Superior temporal gyrus (tissue), 1 donor: ENCODE measurements at regions not wholly inside any gene's neighbourhood (a gene's known extent, or its start where the extent isn't known, plus 50 kb on each side); places are given as distances from the start of the nearest gene placed in this dataset.

Experiments
- DNase-seq: peaks from one replicate; pipeline ENCODE4 v3.0.0-alpha.2; 2016; ENCODE audit errors: extremely low spot score

DNA sequence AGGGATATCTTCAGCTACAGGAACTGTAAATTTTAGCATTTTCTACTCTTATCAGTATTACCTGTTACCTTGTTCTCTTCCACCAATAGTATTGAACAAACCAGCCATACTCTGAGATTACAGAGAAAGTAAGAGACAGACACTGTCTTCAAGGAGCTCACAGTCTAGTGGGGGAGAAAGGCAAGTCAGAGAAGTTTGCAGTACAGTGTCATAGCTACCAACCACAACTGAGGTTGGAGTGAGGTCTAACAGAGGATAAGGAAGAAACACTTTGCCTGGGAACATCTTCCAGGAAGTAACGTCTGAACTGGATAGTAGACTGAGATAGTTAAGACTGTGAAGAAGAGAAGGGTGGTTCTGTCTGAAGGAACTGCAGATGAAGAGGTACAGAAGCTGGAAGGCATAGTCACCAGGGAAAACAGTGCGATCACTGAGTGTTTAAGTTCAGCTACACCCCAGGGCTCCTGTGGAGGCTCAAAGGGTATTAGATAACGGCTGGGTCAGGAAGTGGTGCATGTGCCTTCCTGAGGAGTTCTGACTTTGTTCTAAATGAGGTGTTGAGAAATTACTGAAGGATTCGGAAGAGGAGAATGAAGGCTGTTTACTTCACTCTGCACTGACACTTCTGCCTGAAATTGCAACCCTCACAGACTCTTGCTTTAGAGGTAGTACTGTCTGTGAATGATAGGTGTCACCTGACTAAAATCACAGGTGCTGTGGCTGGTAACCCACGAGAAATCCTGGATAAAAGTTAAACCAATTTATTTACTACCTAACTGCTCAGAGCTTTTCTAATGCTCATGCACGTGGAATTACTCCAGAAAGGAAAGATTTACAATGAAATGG is 841.6 kb downstream of the MAT2B start:
- DNase-seq: no peak

DNA sequence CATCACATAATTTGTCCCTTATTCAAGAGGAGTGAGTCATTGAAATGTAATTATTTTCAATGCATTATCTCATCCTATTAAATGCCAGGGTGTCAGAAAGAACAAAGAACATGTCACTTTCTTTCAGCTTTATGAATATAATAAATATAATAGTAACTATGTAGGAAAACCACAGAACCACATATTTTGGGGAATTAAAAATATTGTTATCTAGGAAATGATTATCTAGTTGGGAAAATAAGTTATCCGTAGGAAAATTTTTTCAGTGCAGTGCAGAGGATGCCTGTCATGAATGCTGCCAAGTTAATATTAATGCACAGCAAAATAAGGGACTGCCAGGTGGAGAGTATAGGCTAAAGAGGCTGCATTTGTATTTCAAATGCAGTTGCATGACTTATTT is 844.8 kb downstream of the MAT2B start:
- DNase-seq: no peak

DNA sequence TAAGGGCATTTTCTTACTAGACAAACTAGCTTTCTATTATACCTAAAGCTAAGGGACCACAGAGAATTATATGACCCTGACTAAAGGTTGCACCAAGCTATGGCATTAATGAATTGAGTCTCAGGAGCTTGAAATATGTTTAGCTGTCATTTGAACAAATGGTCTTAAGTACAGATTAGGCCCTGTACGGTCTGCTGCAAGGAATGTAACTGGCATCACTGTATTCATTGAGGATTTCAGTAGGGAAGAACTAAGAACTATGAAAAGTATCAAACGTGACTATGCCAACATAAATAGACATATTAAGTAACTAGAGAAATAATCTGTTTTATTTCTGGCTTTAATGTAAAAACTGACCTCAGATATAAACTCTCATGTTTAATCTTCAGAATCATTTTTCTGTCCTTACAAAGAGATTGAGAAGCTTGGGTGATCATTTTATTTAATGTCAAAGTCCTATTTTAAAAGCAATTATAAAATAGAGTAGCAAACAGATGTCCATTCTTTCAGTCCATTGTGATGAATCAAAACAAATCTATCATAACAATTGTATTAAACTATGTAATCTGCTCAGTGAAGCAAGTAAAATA is 845.9 kb downstream of the MAT2B start:
- DNase-seq: no peak

DNA sequence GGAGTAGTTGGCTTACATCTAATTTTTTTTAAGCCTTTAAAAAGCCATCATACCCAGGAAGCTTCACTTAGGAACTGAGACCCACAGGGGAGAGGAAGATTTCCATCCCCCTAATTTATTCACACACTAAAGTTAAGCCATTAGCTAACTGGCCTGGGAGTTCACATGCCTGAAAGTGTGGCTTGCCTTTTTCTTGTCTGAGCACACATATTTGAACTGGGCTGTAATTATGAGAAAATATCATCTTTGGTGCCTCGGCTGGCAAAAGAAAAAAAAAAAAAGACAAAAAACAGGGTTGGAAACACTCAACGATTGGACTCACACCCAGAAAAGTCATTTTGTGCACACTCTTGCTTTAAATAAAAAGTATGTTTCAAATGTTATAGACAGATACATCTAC is 847.3 kb downstream of the MAT2B start:
- DNase-seq: no peak

DNA sequence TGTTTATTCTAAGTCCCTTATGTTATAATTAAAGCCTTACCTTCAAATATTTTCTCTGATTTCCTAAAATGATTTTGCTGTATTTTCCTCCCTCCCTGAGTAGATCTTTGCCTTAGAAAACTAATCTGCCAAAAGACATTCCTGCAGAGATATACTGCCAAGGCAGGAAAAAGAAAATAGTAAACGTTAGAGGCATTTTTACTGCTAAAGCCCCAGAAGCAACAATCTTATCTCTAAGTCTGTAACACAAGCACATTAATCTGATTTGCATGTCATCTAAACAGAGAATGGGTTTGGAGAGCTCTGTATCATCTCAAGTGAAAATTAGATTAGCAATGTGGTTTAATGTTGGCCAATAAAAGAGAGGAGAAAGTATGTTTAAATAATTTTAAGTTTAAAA is 847.7 kb downstream of the MAT2B start:
- no peak for DNase-seq

DNA sequence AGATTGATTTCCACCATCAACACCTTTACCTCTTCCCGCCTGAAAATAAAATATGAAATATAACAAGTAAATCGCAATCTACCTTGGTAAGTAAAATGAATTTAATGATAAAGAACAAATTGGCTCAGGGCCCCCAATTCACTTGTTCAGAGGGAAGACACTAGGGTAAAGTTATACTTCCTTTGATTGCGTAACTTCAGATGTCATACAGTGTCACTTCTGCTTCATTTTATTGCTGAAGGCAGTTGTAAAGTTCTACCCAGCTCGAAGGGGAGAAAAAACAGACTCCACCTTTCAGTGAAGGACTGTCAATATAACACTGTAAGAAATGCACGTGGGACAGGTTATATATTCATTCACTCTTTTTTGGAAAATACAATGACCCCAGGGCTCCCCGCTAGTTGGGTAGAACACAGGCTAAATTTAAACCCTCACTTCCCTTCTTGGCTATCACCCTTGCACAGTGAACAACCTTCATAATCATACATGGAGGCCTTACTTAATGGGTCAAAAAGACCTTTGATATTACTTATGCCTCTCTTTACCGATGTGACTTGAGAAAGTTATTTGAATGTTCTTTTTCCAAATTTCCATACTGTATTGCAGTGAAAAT is 848.8 kb downstream of the MAT2B start:
- no peak for DNase-seq

DNA sequence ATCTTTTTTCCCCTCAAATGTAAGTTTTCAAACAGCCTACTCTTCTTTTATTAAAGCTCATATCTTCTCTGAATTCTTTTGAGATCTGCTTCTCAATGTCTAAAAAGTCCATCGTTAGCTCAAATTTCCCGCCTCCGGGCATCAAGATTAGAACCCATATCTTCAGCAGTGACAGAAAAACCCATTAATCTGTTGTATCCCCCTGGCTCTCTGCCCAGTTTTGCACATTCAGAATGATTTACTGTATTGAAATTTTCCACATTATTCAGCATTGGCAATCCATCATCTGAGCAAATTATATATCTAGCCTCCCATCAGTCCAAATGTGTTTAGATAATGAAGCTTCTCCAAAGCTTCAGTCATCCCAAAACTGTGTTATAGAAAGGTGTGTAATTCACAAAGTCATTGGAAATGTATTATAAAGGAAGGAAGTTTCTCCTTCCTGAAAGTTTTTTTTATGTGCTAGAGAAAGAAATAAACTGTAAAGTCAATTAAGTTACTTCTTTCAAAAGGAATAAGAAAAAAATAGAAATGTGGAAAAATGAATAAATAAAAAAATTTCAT is 849.9 kb downstream of the MAT2B start:
- no peak for DNase-seq

DNA sequence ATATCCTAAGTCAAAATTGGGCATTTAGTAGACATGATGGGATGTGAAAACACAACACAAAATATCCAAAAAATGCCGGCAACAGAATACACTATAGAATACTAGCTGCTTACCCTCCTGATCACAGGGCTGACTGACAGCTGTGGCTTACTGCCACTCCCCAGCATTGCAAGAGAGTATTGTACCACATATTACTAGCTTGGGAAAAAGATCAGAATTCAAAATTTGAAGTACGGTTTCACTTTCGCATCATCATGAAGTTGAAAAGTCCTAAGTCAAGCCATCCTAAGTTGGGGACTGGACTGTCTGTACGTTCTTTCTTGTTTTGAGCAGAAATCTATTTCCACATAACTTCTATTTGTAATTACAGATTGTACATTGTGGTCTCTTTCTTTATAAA is 851.4 kb downstream of the MAT2B start:
- DNase-seq: no peak

DNA sequence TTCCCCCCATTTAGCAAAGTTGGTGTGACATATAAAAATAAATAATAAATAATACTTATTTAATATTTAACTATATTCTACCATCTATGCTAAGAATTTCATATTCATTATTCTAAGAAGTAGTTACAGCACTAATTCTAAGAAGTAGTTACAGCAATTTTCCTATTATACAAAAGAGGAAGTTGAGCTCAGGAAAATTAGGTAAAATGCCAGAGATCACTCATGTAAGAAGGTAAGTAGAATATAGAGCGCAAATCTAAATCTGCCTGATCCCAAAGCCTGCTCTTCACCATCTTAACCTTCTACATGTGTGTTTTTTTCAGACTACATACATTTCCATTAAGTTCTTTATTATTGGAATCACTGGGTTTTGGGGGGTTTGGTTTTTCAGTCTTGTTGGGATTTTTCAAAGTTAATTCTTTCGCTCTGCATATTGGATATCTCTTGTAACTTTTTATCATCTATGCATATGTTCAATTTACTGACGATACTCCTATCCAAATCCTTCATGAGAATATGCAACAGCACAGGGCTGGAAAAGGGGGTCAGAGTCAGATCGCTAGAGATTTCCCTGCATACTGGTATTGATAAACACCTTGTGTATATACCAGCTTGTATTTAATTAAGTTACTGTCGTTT is 852.1 kb downstream of the MAT2B start:
- DNase-seq: no peak

DNA sequence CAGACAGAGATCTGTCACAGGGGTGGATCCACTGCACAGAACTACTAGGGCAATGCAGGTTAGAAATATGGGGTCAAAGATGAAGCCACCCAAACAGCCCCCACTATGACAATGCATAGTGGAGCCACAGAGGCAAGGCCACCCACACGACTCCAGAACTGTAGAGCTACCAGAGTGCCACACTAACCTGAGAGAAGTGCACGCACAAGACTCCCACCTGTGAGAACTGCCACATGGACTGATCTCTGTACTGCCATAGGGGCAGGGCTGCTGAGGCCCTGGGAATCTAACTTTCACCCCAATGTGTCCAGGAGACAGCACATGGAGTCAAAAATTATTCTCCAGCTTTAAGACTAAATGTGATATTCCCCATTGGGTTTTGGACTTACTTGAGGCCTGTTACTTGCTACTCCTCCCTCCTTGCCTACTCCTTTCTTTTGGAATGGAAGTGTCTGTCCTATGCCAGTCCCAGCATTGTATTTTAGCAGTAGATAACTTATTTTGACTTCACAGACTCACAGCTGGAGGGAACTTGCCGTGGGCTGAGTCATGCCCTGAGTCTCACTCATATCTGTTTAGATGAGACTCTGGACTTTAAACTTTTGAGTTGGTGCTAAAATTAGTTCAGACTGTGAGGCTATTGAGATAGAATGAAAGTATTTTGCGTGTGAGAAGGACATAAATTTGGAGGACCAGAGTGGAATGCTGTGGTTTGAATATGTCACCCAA is 853.3 kb downstream of the MAT2B start:
- no peak for DNase-seq

DNA sequence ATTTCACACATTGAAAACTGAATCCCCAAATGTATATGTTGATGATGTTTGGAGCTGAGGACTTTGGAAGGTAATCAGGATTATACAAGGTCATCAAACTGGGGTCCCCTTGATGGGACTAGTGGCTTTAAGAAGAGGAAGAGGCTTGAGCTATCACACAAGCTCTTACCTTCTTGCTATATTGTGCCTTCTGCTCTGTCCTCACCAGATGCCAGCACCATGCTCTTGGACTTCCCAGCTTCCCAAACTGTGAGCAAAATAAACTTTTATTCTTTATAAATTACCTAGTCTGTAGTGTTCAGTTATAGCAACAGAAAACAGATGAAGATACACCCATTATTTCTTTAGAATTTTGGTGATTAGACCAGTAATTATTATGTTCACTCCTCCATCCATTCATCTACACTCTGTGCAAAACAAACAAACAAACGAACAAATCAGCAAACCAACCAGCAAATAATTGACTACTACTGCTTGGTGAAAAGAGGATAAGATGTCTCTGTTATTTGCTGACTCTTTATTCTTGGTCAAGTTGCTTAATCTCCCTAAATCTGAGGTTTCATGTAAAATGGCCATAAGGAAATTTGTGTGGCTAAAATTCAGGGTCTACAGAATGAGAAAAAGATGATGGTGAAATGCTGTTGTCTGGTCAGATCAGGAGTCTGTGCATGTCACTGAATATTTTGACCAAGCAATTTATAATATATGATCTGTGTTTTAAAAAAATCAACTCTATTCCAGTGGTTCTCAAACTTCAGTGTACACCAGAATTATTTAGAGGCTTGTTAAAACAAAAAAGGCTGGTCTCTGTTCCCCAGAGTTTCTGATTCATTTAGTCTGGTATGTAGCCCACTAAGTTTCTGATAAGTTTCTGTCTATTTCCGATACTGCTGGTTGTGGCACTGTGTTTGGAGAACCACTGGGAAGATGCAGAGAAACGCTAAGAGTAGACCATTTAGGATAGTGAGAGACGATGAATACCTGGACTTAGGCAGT is 854.1 kb downstream of the MAT2B start:
- no peak for DNase-seq

DNA sequence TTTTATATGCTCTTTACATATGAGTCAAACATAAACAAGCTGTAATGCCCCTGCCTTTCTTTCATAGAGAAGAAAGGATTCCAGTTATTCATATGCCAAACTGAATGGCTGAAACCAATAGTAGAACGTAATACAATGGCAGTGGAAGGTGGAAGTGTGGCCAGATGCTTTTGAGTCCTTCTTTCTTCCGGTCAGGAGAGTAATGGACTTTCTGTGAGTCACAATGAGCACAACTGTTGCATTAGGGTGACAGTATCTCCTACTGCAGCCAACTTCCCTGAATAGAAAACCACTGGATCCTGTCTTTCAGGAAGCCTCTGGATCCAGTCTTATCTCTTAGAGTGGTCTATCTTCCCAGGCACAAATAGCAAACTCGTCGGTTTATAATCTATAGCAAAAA is 855.2 kb downstream of the MAT2B start:
- DNase-seq: no peak

DNA sequence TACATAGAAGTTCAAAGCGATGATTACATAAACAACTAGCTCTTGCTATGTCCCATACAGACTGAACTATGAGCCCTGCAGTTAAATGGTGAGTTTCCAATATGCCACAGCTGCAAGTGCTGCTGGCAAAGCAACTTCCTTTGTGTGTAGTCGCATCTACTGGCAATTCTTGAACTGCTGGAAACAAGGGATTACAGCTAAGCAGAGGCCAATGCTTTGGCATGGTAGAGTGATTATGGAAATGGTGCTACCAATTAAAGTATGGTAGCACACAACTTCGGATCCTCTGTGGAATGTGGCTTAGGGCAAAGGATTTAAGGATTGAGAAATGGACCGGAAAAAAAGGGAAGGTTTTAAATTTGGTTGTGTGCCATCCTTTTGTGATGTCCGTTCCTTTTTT is 856.6 kb downstream of the MAT2B start:
- DNase-seq: no peak

DNA sequence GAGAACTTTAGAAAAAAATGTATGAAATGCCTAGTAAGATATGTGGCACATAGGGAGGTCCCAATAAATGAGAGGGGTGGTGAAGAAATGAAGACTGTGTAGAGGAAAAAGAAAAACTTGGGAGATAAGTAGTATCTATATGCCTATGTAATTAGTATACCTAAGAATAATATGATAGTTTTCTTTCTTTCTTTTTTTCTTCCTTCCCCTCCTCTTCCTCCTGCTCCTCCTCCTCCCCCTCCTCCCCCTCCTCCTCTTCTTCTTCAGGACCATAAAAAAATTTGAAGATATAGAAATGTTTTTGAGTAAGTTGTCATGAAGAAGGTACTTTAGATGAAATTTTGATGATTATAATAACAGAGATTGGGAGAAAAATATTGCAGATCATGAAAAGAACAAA is 857.4 kb downstream of the MAT2B start:
- no peak for DNase-seq

DNA sequence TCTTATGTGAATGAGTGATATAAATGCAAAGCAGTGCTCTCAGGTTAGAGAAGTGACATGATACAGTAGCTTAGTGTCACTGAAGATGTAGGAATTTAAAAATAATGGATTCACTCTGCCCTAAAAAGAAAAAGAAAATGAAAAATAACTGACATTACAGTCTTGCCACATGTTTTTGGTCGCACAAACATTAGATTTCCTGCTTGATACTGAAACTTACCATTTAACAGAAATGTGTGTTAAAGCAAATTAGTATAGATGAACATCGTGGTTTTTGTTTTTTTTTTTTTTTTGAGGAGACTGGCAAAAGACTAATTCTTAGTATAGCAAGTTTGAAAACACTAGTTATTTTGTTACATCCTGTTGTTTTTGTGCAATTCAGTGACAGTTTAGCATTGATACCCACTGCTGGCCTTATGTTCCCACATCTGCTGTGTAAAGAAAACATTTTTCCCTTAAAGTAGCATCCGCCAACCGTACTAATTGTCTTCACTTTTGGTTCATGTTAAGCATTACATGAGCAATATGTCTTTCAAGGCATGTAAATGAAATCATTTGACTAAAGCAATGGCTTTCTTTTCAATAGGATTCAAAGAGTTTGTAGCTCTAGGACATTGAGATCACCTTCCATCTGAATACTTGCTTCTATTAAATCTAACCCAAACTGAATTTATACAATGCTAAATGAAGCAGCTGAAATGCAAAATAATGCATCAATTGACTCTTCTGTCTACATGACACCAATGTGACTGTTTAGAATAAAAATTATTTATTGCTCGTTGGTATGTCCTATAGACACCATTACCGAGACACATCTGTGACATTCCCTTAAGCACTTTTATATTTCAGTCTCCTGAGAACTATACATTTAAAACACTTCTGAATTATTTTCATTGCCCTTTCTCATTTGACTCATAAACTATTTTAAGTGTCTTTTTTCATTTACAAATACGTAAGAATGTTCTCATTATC is 859.1 kb downstream of the MAT2B start:
- DNase-seq: no peak

DNA sequence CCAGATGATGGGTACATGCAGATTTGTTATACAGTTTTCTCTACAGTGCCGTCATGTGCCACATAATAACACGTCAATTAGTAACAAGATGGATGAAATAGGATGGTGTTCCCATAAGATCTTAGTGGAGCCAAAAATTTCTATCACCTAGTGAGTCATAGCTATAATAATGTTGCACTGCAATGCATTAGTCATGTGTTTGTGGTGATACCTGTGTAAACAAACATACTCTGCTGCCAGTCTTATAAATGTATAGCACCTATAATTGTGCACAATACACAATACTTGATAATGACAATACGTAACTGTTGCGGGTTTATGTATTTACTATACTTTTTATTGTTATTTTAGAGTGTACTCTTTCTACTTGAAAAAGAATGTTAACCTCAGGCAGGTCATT is 865.4 kb downstream of the MAT2B start:
- no peak for DNase-seq

DNA sequence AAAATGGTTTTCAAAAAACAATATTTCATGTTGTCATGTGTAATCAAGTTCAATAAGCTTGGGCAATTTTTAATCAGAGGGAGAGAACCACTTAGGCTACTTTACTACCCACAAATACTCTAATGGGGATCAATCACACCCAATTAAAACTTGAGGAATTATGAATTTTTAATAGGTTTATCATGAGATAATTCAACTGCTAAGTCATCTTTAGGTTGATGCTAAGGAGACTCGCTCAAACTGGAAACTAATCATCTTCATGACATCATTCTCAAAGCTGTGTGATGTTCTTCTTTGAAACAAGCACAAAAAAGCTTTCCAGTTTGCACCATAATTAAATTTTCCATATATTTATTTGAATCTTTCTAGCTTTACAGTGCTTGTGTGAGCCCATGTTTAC is 867.5 kb downstream of the MAT2B start:
- no peak for DNase-seq

DNA sequence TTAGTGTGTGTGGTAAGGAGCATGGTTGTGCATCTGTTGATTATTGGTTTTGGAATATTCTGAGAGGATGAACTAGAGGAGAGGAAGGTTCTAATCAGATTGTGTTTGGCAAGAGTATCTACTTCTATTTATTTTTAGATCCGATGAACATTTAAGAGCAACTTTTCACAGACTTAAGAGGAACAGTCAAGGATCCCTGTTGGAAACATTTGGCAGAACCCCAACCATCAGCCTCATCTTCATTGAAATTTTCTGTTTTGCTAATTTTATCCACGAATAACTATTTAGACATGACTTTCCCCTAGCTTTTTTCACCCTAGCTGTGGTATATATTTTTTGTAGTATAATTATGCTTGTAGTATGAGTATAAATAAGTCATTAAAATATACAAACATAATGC is 868.5 kb downstream of the MAT2B start:
- no peak for DNase-seq

DNA sequence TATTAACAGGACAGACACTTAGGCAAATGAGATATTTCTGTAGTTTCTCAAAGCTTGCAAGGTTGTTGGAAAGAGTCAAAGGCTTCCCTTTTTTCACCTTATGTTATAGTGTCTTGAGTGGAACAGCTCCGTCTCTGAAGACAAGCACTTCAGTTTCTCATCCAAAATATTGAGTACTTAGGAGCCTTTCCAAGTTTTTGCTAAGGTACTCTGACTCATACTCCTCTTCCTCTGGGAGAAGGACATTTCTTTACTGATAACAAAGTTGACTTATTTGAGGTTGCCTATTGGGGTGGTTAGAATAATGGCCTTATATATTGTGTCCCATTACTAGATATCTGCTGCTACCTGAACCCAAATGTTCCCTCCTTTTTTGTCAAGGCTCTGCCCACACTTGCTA is 869.6 kb downstream of the MAT2B start:
- no peak for DNase-seq
